ENCODE measurements at regions not wholly inside any gene's neighbourhood (a gene's known extent, or its start where the extent isn't known, plus 50 kb on each side); places are given as distances from the start of the nearest gene placed in this dataset.

GRCh38 chr10:130617985-130618384 is 481.8 kb downstream of the GLRX3 start:
- H3K4me3 ChIP-seq (ENCODE audit: low read length in 3 of 3) = no peak overlapping the region
- peaks cover 0 to 3% (median 0%) of the 10 kb centered on the region in 3 donors for H3K9me3 ChIP-seq (ENCODE audit: control insufficient read depth in 2 of 3, insufficient read depth in 1 of 3, low read length in 3 of 3)
- FAIRE-seq (no peak), DNase-seq (no peak)
- intact Hi-C loops (cut with DNase I) = no loop called here
- no peaks in the 10 kb centered on the region for H3K4me1 ChIP-seq (ENCODE audit: control insufficient read depth in 2 of 3, insufficient read depth in 2 of 3, low read depth in 1 of 3, low read length in 3 of 3)
- no peaks in the 10 kb centered on the region for H3K27me3 ChIP-seq (ENCODE audit: control insufficient read depth, insufficient read depth, low read length)
- no peaks in the 10 kb centered on the region for H3K36me3 ChIP-seq (ENCODE audit: control insufficient read depth in 2 of 3, insufficient read depth in 3 of 3, low read length in 3 of 3)
- TF ChIP-seq CTCF (IDR thresholded peaks at IDR 0.05; ENCODE audit: borderline replicate concordance, extremely low read depth, insufficient read depth) = no peak
- no peak overlapping the region for H3K27ac ChIP-seq (ENCODE audit: low read depth in 2 of 2, low read length in 2 of 2)
- H3K9ac ChIP-seq (ENCODE audit: low read length in 3 of 3) = no peak overlapping the region

DNA sequence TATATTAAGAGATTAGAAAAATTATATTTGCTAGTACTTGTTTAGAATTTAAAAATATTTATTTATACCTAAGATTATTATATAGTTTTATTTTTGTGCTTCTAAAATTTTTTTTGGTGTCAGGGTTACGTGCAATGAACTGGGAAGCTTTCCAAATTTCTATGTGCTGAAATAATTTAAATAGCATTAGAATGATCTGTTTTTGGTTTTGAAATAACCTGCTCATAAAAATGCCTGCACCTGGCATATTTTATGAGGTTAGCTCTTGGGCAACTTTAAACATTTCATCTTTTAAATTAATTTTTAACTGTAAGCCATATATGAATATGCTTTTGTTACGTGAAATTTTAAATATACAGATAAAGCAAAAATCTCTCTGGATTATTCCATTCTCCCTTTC is 482.5 kb downstream of the GLRX3 start:
- DNase-seq (no peak), FAIRE-seq (no peak)
- H3K4me3 ChIP-seq (ENCODE audit: low read length in 3 of 3) = no peak overlapping the region

GRCh38 chr10:130621231-130621775 is 485.1 kb downstream of the GLRX3 start:
- intact Hi-C loops (cut with DNase I) = no loop called here
- DNase-seq = no peak
- no peak for FAIRE-seq
- Histone ChIP-seq H3K36me3 (ENCODE audit: control insufficient read depth in 2 of 3, insufficient read depth in 3 of 3, low read length in 3 of 3) (no peaks in the 10 kb centered on the region), H3K9me3 (ENCODE audit: control insufficient read depth in 2 of 3, insufficient read depth in 1 of 3, low read length in 3 of 3) (no peaks in the 10 kb centered on the region), H3K9ac (ENCODE audit: low read length in 3 of 3) (no peak overlapping the region), H3K27me3 (ENCODE audit: control insufficient read depth, insufficient read depth, low read length) (no peaks in the 10 kb centered on the region), H3K4me1 (ENCODE audit: control insufficient read depth in 2 of 3, insufficient read depth in 2 of 3, low read depth in 1 of 3, low read length in 3 of 3) (no peaks in the 10 kb centered on the region), H3K27ac (ENCODE audit: low read depth in 2 of 2, low read length in 2 of 2) (no peak overlapping the region), H3K4me3 (ENCODE audit: low read length in 3 of 3) (no peak overlapping the region)
- TF ChIP-seq CTCF (IDR thresholded peaks at IDR 0.05; ENCODE audit: borderline replicate concordance, extremely low read depth, insufficient read depth) = no peak

More for the DNA sequence above, 482.5 kb downstream of the GLRX3 start:
- intact Hi-C loops (cut with DNase I) = no loop called here
- H3K36me3 ChIP-seq (ENCODE audit: control insufficient read depth in 2 of 3, insufficient read depth in 3 of 3, low read length in 3 of 3) = no peaks in the 10 kb centered on the region
- H3K27ac ChIP-seq (ENCODE audit: low read depth in 2 of 2, low read length in 2 of 2) = no peak overlapping the region
- no peaks in the 10 kb centered on the region for H3K27me3 ChIP-seq (ENCODE audit: control insufficient read depth, insufficient read depth, low read length)
- no peaks in the 10 kb centered on the region for H3K4me1 ChIP-seq (ENCODE audit: control insufficient read depth in 2 of 3, insufficient read depth in 2 of 3, low read depth in 1 of 3, low read length in 3 of 3)
- no peak overlapping the region for H3K9ac ChIP-seq (ENCODE audit: low read length in 3 of 3)
- H3K9me3 ChIP-seq (ENCODE audit: control insufficient read depth in 2 of 3, insufficient read depth in 1 of 3, low read length in 3 of 3) = no peaks in the 10 kb centered on the region
- TF ChIP-seq CTCF (IDR thresholded peaks at IDR 0.05; ENCODE audit: borderline replicate concordance, extremely low read depth, insufficient read depth) = no peak
